ENCODE measurements at regions not wholly inside any gene's neighbourhood (a gene's known extent, or its start where the extent isn't known, plus 50 kb on each side); places are given as distances from the start of the nearest gene placed in this dataset.

DNA sequence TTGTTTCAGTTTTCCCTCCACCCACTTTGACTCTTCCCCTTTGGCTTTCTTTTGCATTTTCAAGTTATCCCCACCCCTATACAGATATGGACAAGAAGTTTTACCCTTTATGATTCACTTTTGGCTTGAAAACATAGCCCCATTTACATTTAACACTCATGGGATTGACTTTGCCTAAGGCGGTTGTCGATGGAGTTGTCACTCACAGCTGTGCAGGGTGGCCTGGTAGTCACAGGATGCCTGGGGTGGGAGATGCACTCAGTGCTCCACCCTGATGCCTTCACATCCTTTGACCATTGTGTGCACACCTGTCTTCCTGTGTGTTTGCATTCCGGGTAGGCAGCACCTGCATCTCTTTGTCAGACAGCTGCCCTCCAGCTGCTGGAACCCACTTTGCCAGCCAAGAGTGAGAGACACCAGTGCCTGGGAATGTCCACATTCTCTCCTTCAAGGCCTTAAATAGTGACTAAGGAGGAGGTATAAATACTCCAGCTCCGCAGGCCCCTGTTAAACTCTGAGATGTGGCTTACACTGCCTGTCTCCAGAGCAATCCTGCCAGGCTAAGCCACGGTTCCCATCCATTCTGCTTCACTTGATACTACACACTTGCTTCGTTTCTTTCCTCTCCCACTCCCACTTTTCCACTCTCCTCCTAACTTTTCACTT, 191.5 kb upstream of the SLC24A5 start:
- TF ChIP-seq EZH2 (IDR thresholded peaks at IDR 0.05; ENCODE audit: insufficient read depth, low read length): no peak
- no peak for TF ChIP-seq CTCF (IDR thresholded peaks at IDR 0.05; ENCODE audit: insufficient read depth, low read depth, low read length)

DNA sequence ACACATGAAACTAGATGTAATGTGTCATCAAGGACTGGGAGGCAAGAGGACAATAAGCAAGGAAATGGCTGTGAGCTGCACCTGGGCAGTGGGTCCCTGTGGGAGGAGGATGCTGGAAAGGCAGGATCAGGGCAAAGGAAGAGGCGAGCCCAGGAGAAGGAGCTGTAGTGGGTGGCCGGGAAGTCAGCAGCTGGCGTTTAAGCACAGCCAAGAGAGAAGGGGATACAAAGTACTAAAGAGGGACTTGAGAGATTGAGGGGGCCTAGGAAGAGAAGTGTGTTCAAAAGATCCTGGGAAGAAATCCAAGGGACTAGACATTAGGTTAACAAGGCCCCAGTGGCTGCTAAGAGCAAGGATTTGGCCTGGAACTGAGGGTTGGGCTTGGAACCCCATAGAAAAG, 188.5 kb upstream of the SLC24A5 start:
- FAIRE-seq (no peak), DNase-seq (ENCODE audit: low read depth) (no peak)
- TF ChIP-seq EZH2 (IDR thresholded peaks at IDR 0.05; ENCODE audit: insufficient read depth, low read length) (no peak), CTCF (IDR thresholded peaks at IDR 0.05; ENCODE audit: insufficient read depth, low read depth, low read length) (no peak)
- Histone ChIP-seq H3K27me3 (ENCODE audit: insufficient read depth, low read length) (no peaks in the 10 kb centered on the region), H3K79me2 (ENCODE audit: insufficient read depth, low read length) (no peaks in the 10 kb centered on the region), H3K4me3 (ENCODE audit: insufficient read depth, low read depth, low read length) (no peak overlapping the region), H3K36me3 (ENCODE audit: insufficient read depth, low read length) (no peaks in the 10 kb centered on the region), H3K27ac (ENCODE audit: low read depth, low read length) (no peak overlapping the region), H3K4me1 (ENCODE audit: insufficient read depth, low read length) (no peaks in the 10 kb centered on the region), H3K9me3 (ENCODE audit: insufficient read depth, low read depth, low read length) (no peaks in the 10 kb centered on the region), H2AFZ (ENCODE audit: low read depth, low read length) (no peak overlapping the region), H3K9ac (ENCODE audit: low read length) (no peak overlapping the region), H3K4me2 (ENCODE audit: low read length) (no peak overlapping the region), H4K20me1 (ENCODE audit: insufficient read depth, low read length) (no peaks in the 10 kb centered on the region)
- H3K4me3 Mint-ChIP-seq (ENCODE audit: unreplicated experiment): no peak overlapping the region
- no peak overlapping the region for H3K27ac Mint-ChIP-seq (ENCODE audit: unreplicated experiment)
- no peaks in the 10 kb centered on the region for H3K9me3 Mint-ChIP-seq (ENCODE audit: unreplicated experiment)
- H3K27me3 Mint-ChIP-seq (ENCODE audit: low read depth, unreplicated experiment): peaks cover 9% of the 10 kb centered on the region
- no peaks in the 10 kb centered on the region for H3K4me1 Mint-ChIP-seq (ENCODE audit: low read depth, unreplicated experiment)
- H3K36me3 Mint-ChIP-seq (ENCODE audit: low read depth, unreplicated experiment): no peaks in the 10 kb centered on the region

More for the DNA sequence above, 191.5 kb upstream of the SLC24A5 start:
- Histone ChIP-seq H3K9me3 (ENCODE audit: insufficient read depth, low read depth, low read length) (peaks cover 2% of the 10 kb centered on the region), H3K27ac (ENCODE audit: low read depth, low read length) (no peak overlapping the region), H3K27me3 (ENCODE audit: insufficient read depth, low read length) (no peaks in the 10 kb centered on the region), H3K4me1 (ENCODE audit: insufficient read depth, low read length) (no peaks in the 10 kb centered on the region), H2AFZ (ENCODE audit: low read depth, low read length) (no peak overlapping the region), H3K9ac (ENCODE audit: low read length) (no peak overlapping the region), H3K79me2 (ENCODE audit: insufficient read depth, low read length) (no peaks in the 10 kb centered on the region), H3K4me2 (ENCODE audit: low read length) (no peak overlapping the region), H3K4me3 (ENCODE audit: insufficient read depth, low read depth, low read length) (no peak overlapping the region), H4K20me1 (ENCODE audit: insufficient read depth, low read length) (no peaks in the 10 kb centered on the region), H3K36me3 (ENCODE audit: insufficient read depth, low read length) (no peaks in the 10 kb centered on the region)
- Mint-ChIP-seq H3K27ac (ENCODE audit: unreplicated experiment) (no peak overlapping the region), H3K36me3 (ENCODE audit: low read depth, unreplicated experiment) (no peaks in the 10 kb centered on the region), H3K9me3 (ENCODE audit: unreplicated experiment) (no peaks in the 10 kb centered on the region), H3K4me1 (ENCODE audit: low read depth, unreplicated experiment) (no peaks in the 10 kb centered on the region), H3K27me3 (ENCODE audit: low read depth, unreplicated experiment) (peaks cover 6% of the 10 kb centered on the region), H3K4me3 (ENCODE audit: unreplicated experiment) (no peak overlapping the region)
- no peak for FAIRE-seq
- no peak for DNase-seq (ENCODE audit: low read depth)

DNA sequence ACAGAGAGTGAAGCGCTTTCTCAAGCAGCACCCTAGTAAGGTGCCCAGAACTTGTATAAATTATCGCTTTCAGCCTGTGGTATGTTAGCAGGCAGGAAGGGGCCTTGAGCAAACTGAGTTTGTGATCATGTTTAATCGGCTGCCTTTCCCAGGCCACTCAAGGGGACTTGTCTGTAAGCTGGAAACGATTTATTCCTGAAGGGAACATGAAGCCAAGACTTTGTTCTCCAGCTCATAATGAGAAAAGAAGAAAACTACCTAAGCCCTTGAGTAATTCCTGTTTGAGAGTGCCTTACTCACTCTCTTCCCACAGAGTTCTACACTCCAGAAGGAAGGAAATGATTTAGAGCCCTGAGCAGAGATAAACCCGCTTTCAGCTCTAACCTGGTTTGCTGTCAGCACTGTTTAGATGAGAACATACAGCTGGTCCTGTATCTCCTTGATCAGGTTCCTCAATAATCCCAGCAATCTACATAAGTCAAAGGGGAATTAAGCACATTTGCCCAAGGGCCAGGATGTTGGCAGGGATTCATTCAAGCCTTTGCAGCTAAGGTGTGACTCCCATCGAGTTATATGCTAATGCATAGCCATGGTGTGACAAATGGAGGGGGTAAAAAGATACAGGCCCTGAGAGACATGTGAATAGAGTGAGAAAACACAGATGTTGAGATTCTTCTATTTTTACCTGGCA, 187.7 kb upstream of the SLC24A5 start:
- Histone ChIP-seq H2AFZ (ENCODE audit: low read depth, low read length) (no peak overlapping the region), H3K27ac (ENCODE audit: low read depth, low read length) (no peak overlapping the region), H4K20me1 (ENCODE audit: insufficient read depth, low read length) (no peaks in the 10 kb centered on the region), H3K27me3 (ENCODE audit: insufficient read depth, low read length) (no peaks in the 10 kb centered on the region), H3K4me2 (ENCODE audit: low read length) (no peak overlapping the region), H3K36me3 (ENCODE audit: insufficient read depth, low read length) (no peaks in the 10 kb centered on the region), H3K79me2 (ENCODE audit: insufficient read depth, low read length) (no peaks in the 10 kb centered on the region), H3K9me3 (ENCODE audit: insufficient read depth, low read depth, low read length) (no peaks in the 10 kb centered on the region), H3K9ac (ENCODE audit: low read length) (no peak overlapping the region), H3K4me3 (ENCODE audit: insufficient read depth, low read depth, low read length) (no peak overlapping the region), H3K4me1 (ENCODE audit: insufficient read depth, low read length) (no peaks in the 10 kb centered on the region)
- Mint-ChIP-seq H3K9me3 (ENCODE audit: unreplicated experiment) (no peaks in the 10 kb centered on the region), H3K36me3 (ENCODE audit: low read depth, unreplicated experiment) (no peaks in the 10 kb centered on the region), H3K4me1 (ENCODE audit: low read depth, unreplicated experiment) (no peaks in the 10 kb centered on the region), H3K4me3 (ENCODE audit: unreplicated experiment) (no peak overlapping the region), H3K27ac (ENCODE audit: unreplicated experiment) (no peak overlapping the region), H3K27me3 (ENCODE audit: low read depth, unreplicated experiment) (peaks cover 9% of the 10 kb centered on the region)
- no peak for TF ChIP-seq CTCF (IDR thresholded peaks at IDR 0.05; ENCODE audit: insufficient read depth, low read depth, low read length)
- no peak for TF ChIP-seq EZH2 (IDR thresholded peaks at IDR 0.05; ENCODE audit: insufficient read depth, low read length)
- DNase-seq (ENCODE audit: low read depth): no peak
- no peak for FAIRE-seq
